ENCODE measurements at regions not wholly inside any gene's neighbourhood (a gene's known extent, or its start where the extent isn't known, plus 50 kb on each side); places are given as distances from the start of the nearest gene placed in this dataset.

- TF ChIP-seq CTCF (IDR thresholded peaks at IDR 0.05; ENCODE audit: extremely low read depth, missing control alignments), result no peak
- no peak for DNase-seq (ENCODE audit: low spot score)
These were observed 471.0 kb upstream of the CDH5 start for GRCh38 chr16:65895486-65895885.

GRCh38 chr16:65890203-65890602 is 476.3 kb upstream of the CDH5 start:
- no peak for TF ChIP-seq CTCF (IDR thresholded peaks at IDR 0.05; ENCODE audit: extremely low read depth, missing control alignments)
- DNase-seq (ENCODE audit: low spot score), result no peak

- TF ChIP-seq CTCF (IDR thresholded peaks at IDR 0.05; ENCODE audit: extremely low read depth, missing control alignments), result no peak
- no peak for DNase-seq (ENCODE audit: low spot score)
These were observed 476.9 kb upstream of the CDH5 start for GRCh38 chr16:65889533-65889966.

GRCh38 chr16:65888201-65888600 is 478.3 kb upstream of the CDH5 start:
- no peak for TF ChIP-seq CTCF (IDR thresholded peaks at IDR 0.05; ENCODE audit: extremely low read depth, missing control alignments)
- DNase-seq (ENCODE audit: low spot score), result no peak

- no peak for DNase-seq (ENCODE audit: low spot score)
These were observed 482.5 kb upstream of the CDH5 start for GRCh38 chr16:65884018-65884417.

GRCh38 chr16:65878347-65878746 is 488.1 kb upstream of the CDH5 start:
- DNase-seq (ENCODE audit: low spot score), result no peak
- no peak for TF ChIP-seq CTCF (IDR thresholded peaks at IDR 0.05; ENCODE audit: extremely low read depth, missing control alignments)

More at GRCh38 chr16:65884018-65884417, 482.5 kb upstream of the CDH5 start:
- no peak for TF ChIP-seq CTCF (IDR thresholded peaks at IDR 0.05; ENCODE audit: extremely low read depth, missing control alignments)

GRCh38 chr16:65876624-65877023 is 489.9 kb upstream of the CDH5 start:
- no peak for TF ChIP-seq CTCF (IDR thresholded peaks at IDR 0.05; ENCODE audit: extremely low read depth, missing control alignments)
- no peak for DNase-seq (ENCODE audit: low spot score)
